HG02870 (cell line): ENCODE measurements at regions not wholly inside any gene's neighbourhood (a gene's known extent, or its start where the extent isn't known, plus 50 kb on each side); places are given as distances from the start of the nearest gene placed in this dataset.
"Not testable (repeated sequence)": the region's sequence is repeated elsewhere in the genome, so short reads cannot be mapped to it uniquely, and the experiment has no call there.

Experiments used
- ATAC-seq: cut with Tn5 transposase; IDR thresholded peaks from one replicate; pipeline ENCODE4 v1.9.1; 2021; ENCODE audit warnings: mild to moderate bottlenecking, moderate library complexity; ENCODE audit not compliant: unreplicated experiment

- ATAC-seq: no peak
Observed at GRCh38 chr7:29619111-29619510, 55.5 kb downstream of the PRR15 start.

- ATAC-seq: no peak
Observed at GRCh38 chr7:29619848-29620555, 56.4 kb downstream of the PRR15 start.

DNA sequence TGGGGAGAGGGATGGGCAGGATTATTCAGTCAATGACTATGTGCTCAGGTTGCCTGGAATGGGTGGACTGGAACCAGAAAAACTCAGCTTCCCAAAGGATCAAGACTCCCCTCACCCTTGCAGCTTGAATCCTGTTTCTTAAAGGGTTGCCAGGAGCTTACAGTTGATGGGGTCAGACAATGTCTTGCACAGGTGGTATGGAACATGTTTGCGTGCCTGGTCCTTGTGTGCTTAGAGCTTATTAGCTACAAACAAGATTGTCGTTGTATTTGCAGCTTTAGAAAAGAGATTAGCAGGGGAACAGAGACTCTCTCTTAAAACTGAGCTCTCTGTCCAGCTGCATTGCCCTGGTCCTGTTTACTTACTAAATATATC is 56.9 kb downstream of the PRR15 start:
- ATAC-seq: no peak

DNA sequence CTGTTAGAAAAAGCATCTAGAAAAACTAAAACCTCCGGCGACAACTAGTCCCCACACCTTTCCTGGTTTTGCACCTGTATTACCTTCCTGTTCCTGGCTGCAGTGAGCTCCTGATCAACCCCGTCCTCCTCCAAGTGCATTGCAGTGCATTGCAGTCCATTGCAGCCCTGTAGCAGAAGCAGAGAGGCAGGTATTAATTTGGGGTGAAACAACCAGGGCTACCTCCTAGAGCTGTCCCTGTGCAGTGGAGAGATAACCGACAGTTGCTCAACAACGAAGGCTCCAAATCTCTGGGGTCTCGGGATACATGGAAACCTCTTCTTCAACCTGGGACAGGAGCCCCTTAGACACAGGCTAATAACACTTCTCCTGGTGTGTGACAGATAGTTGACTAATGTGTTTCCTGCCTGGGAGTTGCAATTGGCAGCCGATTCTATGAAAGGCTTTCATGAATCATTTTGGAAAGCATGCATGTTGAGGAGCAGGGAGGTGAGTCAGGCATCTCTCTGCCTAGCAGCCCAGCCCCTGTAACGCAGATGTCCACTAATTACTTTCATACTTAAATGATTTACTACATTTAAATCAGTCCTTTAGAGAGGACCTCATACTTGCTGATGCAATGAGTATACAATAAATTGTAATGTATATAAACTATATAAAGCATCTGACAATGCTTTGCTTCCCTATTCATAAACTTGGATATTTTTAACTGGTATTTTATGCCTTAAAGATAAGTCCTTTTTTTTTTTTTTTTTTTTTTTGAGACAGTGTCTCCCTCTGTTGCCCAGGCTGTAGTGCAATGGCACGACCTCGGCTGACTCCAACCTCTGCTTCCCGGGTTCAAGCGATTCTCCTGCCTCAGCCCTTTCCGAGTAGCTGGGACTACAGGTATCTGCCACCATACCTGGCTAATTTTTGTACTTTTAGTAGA is 59.0 kb downstream of the PRR15 start:
- ATAC-seq: no peak

- ATAC-seq: no peak
Observed at GRCh38 chr7:29623973-29624372, 60.3 kb downstream of the PRR15 start.

DNA sequence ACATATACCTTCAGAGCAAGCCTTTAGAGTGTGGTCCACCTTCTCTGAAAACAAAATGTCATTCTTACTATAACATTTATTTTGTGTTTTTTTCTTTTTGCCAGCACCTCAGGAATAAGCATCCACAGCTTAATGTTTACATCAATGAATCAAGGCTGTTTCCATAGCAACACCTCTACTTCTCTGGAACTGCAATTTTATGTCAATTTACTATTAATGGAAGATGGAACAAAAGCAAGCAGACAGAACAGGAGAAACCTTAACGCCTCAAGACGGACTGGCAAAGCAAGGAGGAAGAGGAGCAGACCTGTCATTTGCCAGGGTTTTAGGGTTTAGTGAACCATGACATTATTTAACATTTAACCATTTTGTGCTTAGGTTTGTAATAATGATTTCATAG is 63.1 kb downstream of the PRR15 start:
- no peak for ATAC-seq

- ATAC-seq: no peak
Observed at GRCh38 chr7:29627631-29628030, 64.0 kb downstream of the PRR15 start.

GRCh38 chr7:29629507-29629906 is 65.9 kb downstream of the PRR15 start:
- no peak for ATAC-seq

GRCh38 chr7:29635067-29636008 is 71.7 kb downstream of the PRR15 start:
- ATAC-seq: not testable (repeated sequence)

DNA sequence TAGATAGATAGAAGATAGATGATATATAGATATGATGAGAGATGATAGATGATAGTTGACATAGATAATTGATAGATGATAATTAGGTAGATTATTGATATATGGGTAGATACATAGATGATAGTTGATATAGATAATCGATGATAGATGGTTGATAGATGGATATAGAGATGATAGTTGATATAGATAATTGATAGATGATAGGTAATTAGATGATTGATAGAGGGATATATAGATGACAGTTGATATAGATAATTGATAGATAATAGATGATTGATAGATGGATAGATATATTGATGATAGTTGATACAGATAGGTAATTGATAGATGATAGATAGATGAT is 72.3 kb downstream of the PRR15 start:
- no peak for ATAC-seq

DNA sequence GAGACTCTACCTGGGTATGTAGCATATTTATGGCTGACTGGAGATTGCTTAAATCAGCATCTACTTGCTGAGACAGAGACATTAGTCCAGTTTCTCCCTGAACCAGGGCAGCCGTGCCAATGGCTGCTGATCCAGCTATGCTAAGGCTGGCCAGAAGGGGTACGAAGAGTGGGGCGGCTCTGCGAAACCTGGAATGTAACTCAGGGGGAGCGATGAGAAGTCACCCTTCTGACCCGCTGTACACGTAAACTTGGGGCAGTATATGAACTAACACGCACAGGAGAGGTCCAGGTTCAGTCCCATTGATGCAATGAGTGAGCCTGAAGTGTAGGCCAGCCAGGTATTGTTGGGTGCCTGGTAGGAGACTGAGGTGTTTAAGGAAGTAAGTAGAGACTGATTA is 73.7 kb downstream of the PRR15 start:
- ATAC-seq: no peak

- not testable (repeated sequence) for ATAC-seq
Observed at GRCh38 chr7:29638841-29639240, 75.2 kb downstream of the PRR15 start.

DNA sequence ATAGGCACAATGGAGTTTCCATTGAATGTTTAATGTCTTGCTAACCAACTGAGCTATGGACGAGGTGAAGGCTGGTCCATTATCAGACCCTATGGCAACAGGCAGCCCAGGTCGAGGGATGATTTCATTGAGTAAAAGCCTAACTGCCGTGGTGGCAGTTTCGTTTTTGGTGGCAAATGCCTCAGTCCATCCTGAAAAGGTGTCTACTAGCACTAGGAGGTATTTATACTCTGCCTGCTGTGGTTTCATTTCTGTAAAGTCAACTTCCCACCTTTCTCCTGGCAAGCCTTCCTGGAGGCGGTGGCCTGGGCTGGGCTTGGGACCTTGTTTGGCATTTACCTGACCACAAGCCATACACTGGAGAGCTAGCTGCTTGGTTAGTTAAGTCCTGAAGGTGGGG is 75.8 kb downstream of the PRR15 start:
- ATAC-seq: no peak

DNA sequence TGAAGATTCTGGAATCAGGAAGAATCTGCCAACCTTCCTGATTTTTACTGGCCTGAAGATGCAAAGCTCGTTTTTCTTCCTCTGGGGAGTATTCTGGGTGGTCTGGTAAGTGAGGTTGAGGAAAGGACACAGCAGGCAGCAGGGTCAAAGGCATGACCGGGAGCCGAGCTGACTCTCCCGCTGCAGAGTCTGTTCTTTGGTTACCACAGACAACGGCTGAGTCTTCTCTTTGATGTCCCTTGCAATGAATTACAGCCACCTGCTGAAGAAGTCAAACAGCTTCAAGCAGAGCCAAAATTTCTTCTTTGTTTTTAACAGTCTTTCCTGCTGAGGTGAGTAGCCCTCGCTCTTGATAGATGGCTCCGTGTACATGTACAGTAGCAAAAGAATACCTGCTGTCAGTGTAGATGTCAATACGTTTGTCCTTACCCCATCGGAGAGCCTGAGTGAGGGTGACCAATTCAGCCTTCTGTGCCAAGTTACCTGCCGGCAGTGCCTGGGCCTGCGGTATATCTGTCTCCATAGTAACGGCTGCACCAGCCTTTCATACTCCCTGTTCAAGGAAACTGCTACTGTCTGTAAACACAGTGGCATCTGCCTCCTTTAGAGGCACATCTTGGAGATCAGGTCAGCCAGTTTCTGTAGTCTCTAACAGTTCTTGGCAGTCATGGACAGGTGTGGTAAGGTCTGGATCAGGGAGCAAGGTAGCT is 76.4 kb downstream of the PRR15 start:
- no peak for ATAC-seq

DNA sequence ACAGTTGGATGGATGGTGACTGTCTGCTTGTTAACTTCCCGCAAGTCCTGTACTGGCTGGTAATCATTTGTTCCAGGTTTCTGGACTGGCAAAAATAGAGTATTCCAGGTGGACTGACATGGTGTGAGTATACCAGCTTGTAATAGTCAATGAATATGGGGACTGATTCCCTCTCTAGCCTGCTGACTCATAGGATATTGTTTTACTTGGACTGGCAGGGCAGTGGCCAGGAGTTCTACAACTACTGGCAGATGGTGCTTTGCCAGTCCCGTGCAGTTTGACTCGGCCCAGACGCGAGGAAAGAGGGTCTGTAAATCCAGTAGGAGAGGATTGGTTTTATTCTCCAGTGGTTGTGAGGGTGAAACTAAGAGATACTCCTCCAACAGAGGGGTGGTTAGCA is 78.0 kb downstream of the PRR15 start:
- ATAC-seq: no peak

DNA sequence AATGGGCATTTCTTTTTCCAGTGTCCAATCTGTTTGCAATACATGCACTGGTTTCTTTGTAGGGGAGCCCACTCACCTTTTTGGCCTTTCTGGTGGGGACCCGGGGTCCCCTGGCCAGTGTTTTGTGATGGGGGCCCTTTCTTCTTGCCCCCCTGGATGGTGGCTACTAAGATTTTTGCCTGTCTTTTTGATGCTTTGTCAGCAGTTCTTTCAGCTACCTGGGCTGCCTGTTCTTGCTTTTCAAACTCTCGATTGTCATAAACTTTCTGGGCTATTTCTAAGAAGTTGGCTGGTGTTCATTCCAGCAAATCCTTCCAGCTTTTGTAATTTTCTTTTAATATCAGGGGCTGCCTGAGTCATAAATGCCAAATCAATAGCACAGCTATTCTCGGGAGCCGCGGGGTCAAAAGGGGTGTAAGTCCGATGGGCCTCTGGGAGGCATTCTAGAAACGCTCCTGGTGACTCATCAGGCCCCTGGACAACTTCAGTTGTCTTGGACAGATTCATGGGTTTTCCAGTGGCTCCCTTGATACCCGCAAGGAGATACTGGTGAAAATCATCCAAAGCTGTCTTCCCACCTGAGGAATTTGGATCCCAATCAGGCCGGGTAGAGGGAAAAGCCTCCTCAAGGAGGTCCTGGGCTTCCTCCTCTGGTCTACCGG is 79.0 kb downstream of the PRR15 start:
- no peak for ATAC-seq

DNA sequence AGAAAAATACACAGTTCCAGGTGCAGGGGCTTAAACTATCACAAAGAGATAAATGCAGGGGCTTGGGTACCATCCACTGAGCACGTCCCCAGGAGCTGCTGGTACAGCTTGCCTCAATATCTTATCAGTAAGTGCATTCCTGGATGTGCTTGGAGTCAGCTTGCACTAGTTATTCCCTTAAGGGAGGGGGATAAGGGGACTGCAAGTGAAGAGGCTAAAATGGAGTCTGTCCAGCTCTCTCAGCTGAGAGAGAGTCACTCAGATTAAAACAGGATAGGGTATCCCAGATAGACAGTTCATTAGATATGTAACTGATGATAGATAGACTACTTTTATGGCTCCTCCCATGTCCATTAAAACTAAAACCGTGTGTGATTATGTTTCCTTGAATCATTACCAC is 82.5 kb downstream of the PRR15 start:
- ATAC-seq: not testable (repeated sequence)

DNA sequence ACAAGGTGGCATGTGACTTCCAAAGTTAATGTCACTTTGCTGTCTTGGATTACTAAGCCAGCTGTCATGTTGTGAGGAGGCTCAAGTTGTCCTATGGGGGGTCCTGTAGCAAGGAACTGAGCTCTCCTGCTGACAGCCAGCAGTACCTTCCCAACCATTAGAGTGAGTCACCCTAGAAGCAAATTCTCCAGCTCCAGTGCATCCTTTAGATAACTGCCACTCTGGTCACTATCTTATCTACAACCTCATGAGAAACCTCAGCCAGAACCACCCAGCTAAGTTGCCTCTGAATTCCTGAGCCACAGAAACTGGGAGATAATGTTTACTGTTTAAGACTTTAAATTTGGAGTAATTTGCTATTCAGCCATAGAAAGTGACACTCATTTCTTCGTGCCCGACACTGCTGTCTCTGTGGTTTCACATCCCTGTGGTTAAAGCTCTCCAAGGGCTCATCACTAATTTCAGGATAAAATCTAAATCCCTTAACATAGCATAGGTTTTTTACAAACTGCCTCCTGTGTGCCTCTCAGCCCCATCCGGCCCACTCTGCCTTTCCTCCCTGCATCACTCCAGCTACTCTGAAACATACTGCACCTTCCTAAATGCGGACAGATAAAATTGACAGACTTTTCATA is 83.5 kb downstream of the PRR15 start:
- no peak for ATAC-seq

- not testable (repeated sequence) for ATAC-seq
Observed at GRCh38 chr7:29647691-29648210, 84.1 kb downstream of the PRR15 start.
